Glutamatergic neuron (in vitro differentiated cells): ENCODE measurements at regions not wholly inside any gene's neighbourhood (a gene's known extent, or its start where the extent isn't known, plus 50 kb on each side); places are given as distances from the start of the nearest gene placed in this dataset.

Source experiments
- DNase-seq: peaks from one replicate; pipeline ENCODE4 v3.0.0; 2022
- H3K27ac Mint-ChIP-seq: one replicate; pipeline ENCODE4 v1.8.0; 2020; ENCODE audit warnings: mild to moderate bottlenecking, mixed read lengths, inconsistent platforms; ENCODE audit not compliant: unreplicated experiment
- H3K27me3 Mint-ChIP-seq: one replicate; pipeline ENCODE4 v1.8.0; 2020; ENCODE audit warnings: mild to moderate bottlenecking, moderate library complexity, mixed read lengths, inconsistent platforms; ENCODE audit not compliant: unreplicated experiment
- H3K36me3 Mint-ChIP-seq: one replicate; pipeline ENCODE4 v1.8.0; 2020; ENCODE audit warnings: mild to moderate bottlenecking, mixed read lengths, inconsistent platforms; ENCODE audit not compliant: unreplicated experiment
- H3K4me1 Mint-ChIP-seq: one replicate; pipeline ENCODE4 v1.8.0; 2020; ENCODE audit warnings: mild to moderate bottlenecking, low read depth, mixed read lengths, inconsistent platforms; ENCODE audit not compliant: unreplicated experiment
- H3K4me3 Mint-ChIP-seq: one replicate; pipeline ENCODE4 v1.8.0; 2020; ENCODE audit warnings: mild to moderate bottlenecking, mixed read lengths, inconsistent platforms; ENCODE audit not compliant: unreplicated experiment
- H3K9me3 Mint-ChIP-seq: one replicate; pipeline ENCODE4 v1.8.0; 2020; ENCODE audit warnings: mild to moderate bottlenecking, moderate library complexity, mixed read lengths, inconsistent platforms; ENCODE audit not compliant: unreplicated experiment
- CTCF ChIP-seq: fragments of 200-600 bp; sonication (generic); IDR thresholded peaks from one replicate; pipeline ENCODE4 v1.5.0; 2021; ENCODE audit not compliant: partially characterized antibody, unreplicated experiment

GRCh38 chr2:70011786-70012185, 50.4 kb upstream of the ASPRV1 start:
- TF ChIP-seq CTCF: no peak
- Mint-ChIP-seq H3K27me3 (peaks cover 7% of the 10 kb centered on the region), H3K36me3 (peaks cover 7% of the 10 kb centered on the region), H3K4me3 (no peak overlapping the region), H3K9me3 (no peaks in the 10 kb centered on the region), H3K4me1 (no peaks in the 10 kb centered on the region), H3K27ac (no peak overlapping the region)
- no peak for DNase-seq

GRCh38 chr2:70011335-70011734, 49.9 kb upstream of the ASPRV1 start:
- H3K9me3 Mint-ChIP-seq: no peaks in the 10 kb centered on the region
- no peak for TF ChIP-seq CTCF
- no peaks in the 10 kb centered on the region for H3K4me1 Mint-ChIP-seq
- no peak overlapping the region for H3K4me3 Mint-ChIP-seq
- H3K27ac Mint-ChIP-seq: no peak overlapping the region
- no peak for DNase-seq
- H3K36me3 Mint-ChIP-seq: peaks cover 7% of the 10 kb centered on the region
- peaks cover 7% of the 10 kb centered on the region for H3K27me3 Mint-ChIP-seq
